SK-N-SH (cell line): ENCODE measurements at regions not wholly inside any gene's neighbourhood (a gene's known extent, or its start where the extent isn't known, plus 50 kb on each side); places are given as distances from the start of the nearest gene placed in this dataset.

Experiments used
- CTCF ChIA-PET: fragments of 300-600, 350-600 bp; formaldehyde crosslinking; extraction: SDS; loops from one replicate; lab custom pipeline; 2021; lab: Yijun Ruan, JAX
- POLR2A ChIA-PET: fragments of 350-600 bp; sonication (Branson Sonifier 250); formaldehyde crosslinking; extraction: SDS; loops from one replicate; lab custom pipeline; 2020; ENCODE audit warnings: antibody characterized with exemption, inconsistent platforms; lab: Yijun Ruan, JAX
- DNase-seq: peaks from one replicate; pipeline ENCODE4 v3.0.0; 2012
- H2AFZ ChIP-seq: fragments of 200-600 bp; sonication (generic); 2 replicates; pipeline ENCODE4 v1.8.1; 2016; ENCODE audit warnings: antibody characterized with exemption, mild to moderate bottlenecking, low read depth
- H3F3A ChIP-seq: fragments of 200-600 bp; sonication (generic); replicated peaks from 2 replicates; pipeline ENCODE3; 2016; ENCODE audit warnings: antibody characterized with exemption, mild to moderate bottlenecking; ENCODE audit not compliant: insufficient read depth
- H3K27ac ChIP-seq, 2 experiments: fragments of 200-500 bp in 1 of 2; fragments of 200-600 bp in 1 of 2; sonication (Bioruptor generic) in 1 of 2; sonication (generic), shearing (Covaris generic) in 1 of 2; 2 replicates each; pipeline versions ENCODE4 v1.5.1 to v1.6.1; 2014 to 2016; ENCODE audit warnings: low read depth in 2 of 2, inconsistent platforms in 1 of 2, low read length in 1 of 2, mild to moderate bottlenecking in 1 of 2, mixed read lengths in 1 of 2
- H3K27me3 ChIP-seq: fragments of 200-600 bp; sonication (generic), shearing (Covaris generic); 2 replicates; pipeline ENCODE4 v1.6.1; 2016; ENCODE audit warnings: mixed run types; ENCODE audit not compliant: insufficient read depth
- H3K36me3 ChIP-seq, 2 experiments: fragments of 200-500 bp in 1 of 2; fragments of 200-600 bp in 1 of 2; sonication (Bioruptor generic) in 1 of 2; sonication (generic) in 1 of 2; replicated peaks in 1 of 2; 2 replicates each; pipeline versions ENCODE3 to v1.5.1; 2014 to 2016; ENCODE audit warnings: low read length in 1 of 2, mild to moderate bottlenecking in 1 of 2; ENCODE audit not compliant: insufficient read depth in 2 of 2, control insufficient read depth in 1 of 2
- H3K4me1 ChIP-seq, 2 experiments: fragments of 200-500 bp in 1 of 2; fragments of 200-600 bp in 1 of 2; sonication (Bioruptor generic) in 1 of 2; sonication (generic), shearing (Covaris generic) in 1 of 2; 2 replicates each; pipeline versions ENCODE4 v1.5.1 to v1.6.1; 2014 to 2016; ENCODE audit warnings: low read depth in 1 of 2, low read length in 1 of 2, mixed run types in 1 of 2; ENCODE audit not compliant: insufficient read depth in 2 of 2, control insufficient read depth in 1 of 2
- H3K4me2 ChIP-seq: fragments of 200-600 bp; sonication (generic), shearing (Covaris generic); 2 replicates; pipeline ENCODE4 v1.6.1; 2017; ENCODE audit warnings: mixed run types
- H3K4me3 ChIP-seq, 2 experiments: fragments of 200-500 bp in 1 of 2; fragments of 200-600 bp in 1 of 2; sonication (Bioruptor generic) in 1 of 2; sonication (generic), shearing (Covaris generic) in 1 of 2; 2 replicates each; pipeline versions ENCODE4 v1.5.1 to v1.8.1; 2014 to 2016; ENCODE audit warnings: low read depth in 2 of 2, inconsistent platforms in 1 of 2, low read length in 1 of 2, mild to moderate bottlenecking in 1 of 2, mixed read lengths in 1 of 2, moderate library complexity in 1 of 2
- H3K79me2 ChIP-seq: fragments of 200-600 bp; sonication (generic); 2 replicates; pipeline ENCODE4 v1.8.1; 2017; ENCODE audit warnings: mild to moderate bottlenecking; ENCODE audit not compliant: insufficient read depth
- H3K9ac ChIP-seq: fragments of 200-600 bp; sonication (generic); 2 replicates; pipeline ENCODE4 v1.6.1; 2017; ENCODE audit warnings: mixed run types
- H3K9me2 ChIP-seq: fragments of 200-600 bp; sonication (generic); 2 replicates; pipeline ENCODE4 v1.6.1; 2017; ENCODE audit warnings: mixed run types
- H3K9me3 ChIP-seq: fragments of 200-600 bp; sonication (generic); 2 replicates; pipeline ENCODE4 v1.6.1; 2017; ENCODE audit warnings: mixed run types, mild to moderate bottlenecking, moderate library complexity
- H4K20me1 ChIP-seq: fragments of 200-600 bp; sonication (generic); 2 replicates; pipeline ENCODE4 v1.6.1; 2017; ENCODE audit warnings: mild to moderate bottlenecking, mixed run types; ENCODE audit not compliant: insufficient read depth
- CTCF ChIP-seq: fragments of 200-600 bp; sonication (generic); IDR thresholded peaks from 2 replicates; pipeline ENCODE4 v1.6.1; 2017; ENCODE audit warnings: antibody characterized with exemption, mild to moderate bottlenecking, moderate library complexity
- ELF1 ChIP-seq: IDR thresholded peaks from 2 replicates; pipeline ENCODE4 v1.4.0; 2012
- FOSL2 ChIP-seq: IDR thresholded peaks from 2 replicates; pipeline ENCODE4 v1.4.0; 2012; ENCODE audit warnings: low read depth, mild to moderate bottlenecking, moderate library complexity, borderline replicate concordance
- GATA2 ChIP-seq: sonication (generic); formaldehyde crosslinking; IDR thresholded peaks from 2 replicates; pipeline ENCODE4 v1.5.0; 2020; ENCODE audit warnings: mild to moderate bottlenecking, missing genetic modification reagents
- MAX ChIP-seq: IDR thresholded peaks from 2 replicates; pipeline ENCODE4 v1.4.0; 2012; ENCODE audit warnings: low read depth
- NFIC ChIP-seq: IDR thresholded peaks from 2 replicates; pipeline ENCODE4 v1.4.0; 2012; ENCODE audit warnings: borderline replicate concordance
- PBX3 ChIP-seq: IDR thresholded peaks from 2 replicates; pipeline ENCODE4; 2012
- RAD21 ChIP-seq: IDR thresholded peaks from 2 replicates; pipeline ENCODE4 v1.6.1; 2012; ENCODE audit warnings: mild to moderate bottlenecking, low read length
- RCOR1 ChIP-seq: fragments of 150-350 bp; IDR thresholded peaks from 2 replicates; pipeline ENCODE4 v1.6.1; 2017; ENCODE audit warnings: antibody characterized with exemption, low read length
- RXRA ChIP-seq: IDR thresholded peaks from 2 replicates; pipeline ENCODE4 v1.4.0; 2012; ENCODE audit warnings: low read depth, mild to moderate bottlenecking, borderline replicate concordance
- TCF12 ChIP-seq: IDR thresholded peaks from 2 replicates; pipeline ENCODE4 v1.4.0; 2012
- TEAD4 ChIP-seq: IDR thresholded peaks from 2 replicates; pipeline ENCODE4 v1.4.0; 2012; ENCODE audit warnings: mild to moderate bottlenecking, borderline replicate concordance; ENCODE audit not compliant: insufficient read depth
- USF2 ChIP-seq: fragments of 150-350 bp; IDR thresholded peaks from 2 replicates; pipeline ENCODE4 v1.6.1; 2017; ENCODE audit warnings: antibody characterized with exemption, low read length, low read depth, borderline replicate concordance
- YY1 ChIP-seq: IDR thresholded peaks from 2 replicates; pipeline ENCODE4 v1.4.0; 2012; ENCODE audit warnings: low read depth, mild to moderate bottlenecking
- ZBTB33 ChIP-seq: IDR thresholded peaks from 2 replicates; pipeline ENCODE4 v1.4.0; 2012; ENCODE audit warnings: low read depth, borderline replicate concordance
- WGBS: methylation state at CpG from one replicate; pipeline ENCODE4 v1.1.6; 2017; ENCODE audit warnings: low lambda C conversion rate; 5-methylcytosine and 5-hydroxymethylcytosine counted together

- Histone ChIP-seq H2AFZ (no peak overlapping the region), H3K9ac (no peak overlapping the region), H3K36me3 (no peaks in the 10 kb centered on the region), H3K4me2 (no peak overlapping the region), H3K9me2 (no peaks in the 10 kb centered on the region), H3F3A (no peaks in the 10 kb centered on the region), H3K4me1 (no peaks in the 10 kb centered on the region), H3K9me3 (no peaks in the 10 kb centered on the region), H3K27ac (no peak overlapping the region), H3K27me3 (no peaks in the 10 kb centered on the region), H4K20me1 (no peaks in the 10 kb centered on the region), H3K79me2 (no peaks in the 10 kb centered on the region), H3K4me3 (no peak overlapping the region)
- TF ChIP-seq GATA2 (CRISPR knock-in tag) (no peak), TCF12 (no peak), FOSL2 (no peak), RXRA (no peak), YY1 (no peak), NFIC (no peak), ELF1 (no peak), RAD21 (no peak), USF2 (no peak), PBX3 (no peak), MAX (no peak), ZBTB33 (no peak), CTCF (no peak), RCOR1 (no peak), TEAD4 (no peak)
- ChIA-PET POLR2A (no interaction called here), CTCF (no interaction called here)
- DNase-seq: no peak
- 66% methylated on average over 4 of the region's 9 CpGs for WGBS
Measured at GRCh38 chr16:86380030-86380429, 130.3 kb upstream of the FOXF1 start.
